Esophagus (tissue), 2 donors: ENCODE measurements at regions not wholly inside any gene's neighbourhood (a gene's known extent, or its start where the extent isn't known, plus 50 kb on each side); places are given as distances from the start of the nearest gene placed in this dataset.

ENCODE experiments used
- H3K27ac ChIP-seq, 2 donors: one replicate each; pipeline ENCODE4 v1.5.1; 2013; ENCODE audit warnings: low read depth in 2 of 2, mild to moderate bottlenecking in 2 of 2, inconsistent platforms in 1 of 2, low read length in 1 of 2, moderate library complexity in 1 of 2
- H3K27me3 ChIP-seq, 2 donors: one replicate each; pipeline ENCODE4 v1.6.1; 2013; ENCODE audit warnings: low read length in 2 of 2, control low read depth in 1 of 2, mild to moderate bottlenecking in 1 of 2; ENCODE audit not compliant: insufficient read depth in 2 of 2, control insufficient read depth in 1 of 2
- H3K36me3 ChIP-seq, 2 donors: one replicate each; pipeline ENCODE4 v1.6.1; 2013; ENCODE audit warnings: low read length in 1 of 2; ENCODE audit not compliant: control insufficient read depth in 2 of 2, insufficient read depth in 2 of 2
- H3K4me1 ChIP-seq, 2 donors: one replicate each; pipeline ENCODE4 v1.6.1; 2013; ENCODE audit warnings: low read length in 1 of 2; ENCODE audit not compliant: control insufficient read depth in 2 of 2, insufficient read depth in 2 of 2
- H3K4me3 ChIP-seq, 2 donors: one replicate each; pipeline ENCODE4 v1.5.1; 2013; ENCODE audit warnings: low read length in 2 of 2, mild to moderate bottlenecking in 2 of 2, low read depth in 1 of 2, moderate library complexity in 1 of 2
- H3K9me3 ChIP-seq, 2 donors: one replicate each; pipeline ENCODE4 v1.6.1; 2013; ENCODE audit warnings: mild to moderate bottlenecking in 2 of 2, low read depth in 1 of 2, low read length in 1 of 2, moderate library complexity in 1 of 2; ENCODE audit not compliant: control insufficient read depth in 2 of 2, insufficient read depth in 1 of 2
- whole genome bisulfite sequencing, 2 donors: extraction: QIAGEN DNeasy Blood & Tissue Kit; methylation state at CpG; one replicate each; pipeline ENCODE4 v1.1.7; 2013; 5-methylcytosine and 5-hydroxymethylcytosine counted together
- donor health status: healthy with polysubstance abuse.
- donor health status: Bipolar disorder and iron deficiency.

- no peaks in the 10 kb centered on the region for H3K9me3 ChIP-seq
- no peaks in the 10 kb centered on the region for H3K4me1 ChIP-seq
- no peak overlapping the region for H3K27ac ChIP-seq
- H3K27me3 ChIP-seq: no peaks in the 10 kb centered on the region
- no peaks in the 10 kb centered on the region for H3K36me3 ChIP-seq
- no peak overlapping the region for H3K4me3 ChIP-seq
- WGBS, 2 donors: 63 to 66% methylated on average over 3 of the region's 3 CpGs
These were observed 112.5 kb downstream of the FOXB1 start for GRCh38 chr15:60116456-60117089.

GRCh38 chr15:60118146-60118545 is 114.0 kb downstream of the FOXB1 start:
- WGBS, 2 donors: 54 to 55% methylated on average over 8 of the region's 8 CpGs
- no peaks in the 10 kb centered on the region for H3K27me3 ChIP-seq
- H3K4me3 ChIP-seq: no peak overlapping the region
- no peak overlapping the region for H3K27ac ChIP-seq
- H3K36me3 ChIP-seq: no peaks in the 10 kb centered on the region
- H3K9me3 ChIP-seq: no peaks in the 10 kb centered on the region
- no peaks in the 10 kb centered on the region for H3K4me1 ChIP-seq

DNA sequence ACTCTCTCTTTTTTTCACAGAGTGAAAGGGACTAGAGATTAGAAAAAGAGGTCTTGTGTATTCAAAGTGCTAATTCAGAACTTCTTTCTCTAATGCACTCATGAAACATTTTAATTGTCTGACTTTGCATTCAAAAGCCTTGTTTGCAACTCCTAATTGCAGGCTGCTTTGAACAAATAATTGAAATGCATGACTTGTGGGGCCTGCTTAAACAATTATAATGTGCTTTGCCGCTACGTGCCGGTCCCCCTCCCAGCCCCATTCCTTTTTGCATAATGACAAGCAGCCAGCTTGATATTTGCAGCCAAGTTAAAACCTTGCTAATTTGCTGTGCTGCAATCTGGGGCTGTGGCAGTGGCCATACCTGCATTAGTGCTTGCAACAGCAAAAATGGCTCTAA is 114.5 kb downstream of the FOXB1 start:
- no peaks in the 10 kb centered on the region for H3K36me3 ChIP-seq
- WGBS, 2 donors: 37 to 48% methylated on average over 3 of the region's 3 CpGs
- no peaks in the 10 kb centered on the region for H3K9me3 ChIP-seq
- H3K4me1 ChIP-seq: no peaks in the 10 kb centered on the region
- no peaks in the 10 kb centered on the region for H3K27me3 ChIP-seq
- no peak overlapping the region for H3K27ac ChIP-seq
- H3K4me3 ChIP-seq: no peak overlapping the region

GRCh38 chr15:60119101-60119500 is 115.0 kb downstream of the FOXB1 start:
- 60 to 68% methylated on average over 4 of the region's 4 CpGs for WGBS, 2 donors
- H3K27me3 ChIP-seq: no peaks in the 10 kb centered on the region

GRCh38 chr15:60120100-60120499 is 116.0 kb downstream of the FOXB1 start:
- WGBS, 2 donors: 48 to 55% methylated on average over 2 of the region's 2 CpGs
- Histone ChIP-seq H3K27ac (no peak overlapping the region), H3K27me3 (no peaks in the 10 kb centered on the region)

More at GRCh38 chr15:60119101-60119500, 115.0 kb downstream of the FOXB1 start:
- H3K9me3 ChIP-seq: no peaks in the 10 kb centered on the region
- no peak overlapping the region for H3K27ac ChIP-seq
- no peaks in the 10 kb centered on the region for H3K36me3 ChIP-seq
- H3K4me1 ChIP-seq: no peaks in the 10 kb centered on the region
- no peak overlapping the region for H3K4me3 ChIP-seq

GRCh38 chr15:60121845-60122244 is 117.7 kb downstream of the FOXB1 start:
- H3K9me3 ChIP-seq: no peaks in the 10 kb centered on the region
- no peaks in the 10 kb centered on the region for H3K27me3 ChIP-seq
- no peak overlapping the region for H3K4me3 ChIP-seq
- 84 to 85% methylated on average over 4 of the region's 4 CpGs for WGBS, 2 donors
- no peaks in the 10 kb centered on the region for H3K36me3 ChIP-seq
- no peak overlapping the region for H3K27ac ChIP-seq
- no peaks in the 10 kb centered on the region for H3K4me1 ChIP-seq

More at GRCh38 chr15:60120100-60120499, 116.0 kb downstream of the FOXB1 start:
- Histone ChIP-seq H3K36me3 (no peaks in the 10 kb centered on the region), H3K4me3 (no peak overlapping the region), H3K4me1 (no peaks in the 10 kb centered on the region), H3K9me3 (no peaks in the 10 kb centered on the region)

DNA sequence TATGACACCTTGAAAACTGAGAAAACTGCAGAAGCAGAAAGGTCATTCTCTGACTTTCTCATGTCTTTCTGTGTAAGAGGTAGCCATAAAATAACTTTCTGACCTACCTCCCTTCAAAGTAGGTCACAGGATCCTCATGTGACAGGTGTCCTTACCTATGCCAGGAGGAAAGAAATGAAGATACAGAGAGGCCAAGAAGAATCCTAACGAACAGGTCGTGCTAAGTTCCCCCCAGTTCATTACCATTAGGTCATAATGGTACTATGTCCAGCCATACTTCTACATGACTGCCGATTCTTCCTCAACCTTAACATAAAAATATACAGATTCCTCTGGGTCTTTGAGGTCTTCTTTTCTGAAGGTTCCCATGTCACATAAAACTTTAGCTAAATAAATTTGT is 118.6 kb downstream of the FOXB1 start:
- Histone ChIP-seq H3K27me3 (no peaks in the 10 kb centered on the region), H3K4me1 (no peaks in the 10 kb centered on the region), H3K27ac (no peak overlapping the region), H3K4me3 (no peak overlapping the region), H3K9me3 (no peaks in the 10 kb centered on the region), H3K36me3 (no peaks in the 10 kb centered on the region)
- WGBS, 2 donors: 95% methylated on average over 3 of the region's 3 CpGs

DNA sequence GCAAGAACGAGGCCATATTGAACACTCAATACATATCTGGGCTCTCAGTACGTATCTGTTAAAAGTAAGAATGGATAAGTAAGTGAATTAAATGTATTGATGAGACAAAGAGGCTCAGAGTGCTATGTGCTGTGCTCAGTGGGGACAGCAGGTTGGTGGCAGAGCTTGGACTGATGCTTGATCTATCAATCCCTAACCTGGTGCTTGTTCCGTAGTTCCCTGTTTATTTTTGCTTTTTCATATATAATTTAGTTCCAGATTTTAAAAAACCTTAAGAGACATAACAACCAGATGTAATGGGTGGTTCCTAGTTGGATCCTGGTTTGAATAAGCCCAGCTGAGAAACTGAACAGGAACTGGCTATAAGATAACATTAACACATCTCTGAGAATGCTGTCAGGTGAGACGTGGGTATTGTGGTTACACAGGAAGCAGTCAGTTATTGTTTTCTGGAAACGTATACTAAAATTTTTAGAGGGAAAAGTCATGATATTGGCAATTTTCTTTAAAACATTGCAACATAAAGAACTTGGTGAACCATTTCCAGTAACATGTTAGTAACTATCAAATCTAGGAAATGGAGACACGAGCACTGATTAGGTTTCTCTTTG is 120.5 kb downstream of the FOXB1 start:
- Histone ChIP-seq H3K27me3 (no peaks in the 10 kb centered on the region), H3K27ac (no peak overlapping the region), H3K4me1 (no peaks in the 10 kb centered on the region), H3K36me3 (no peaks in the 10 kb centered on the region), H3K4me3 (no peak overlapping the region), H3K9me3 (no peaks in the 10 kb centered on the region)
- 74 to 80% methylated on average over 6 of the region's 6 CpGs for WGBS, 2 donors

DNA sequence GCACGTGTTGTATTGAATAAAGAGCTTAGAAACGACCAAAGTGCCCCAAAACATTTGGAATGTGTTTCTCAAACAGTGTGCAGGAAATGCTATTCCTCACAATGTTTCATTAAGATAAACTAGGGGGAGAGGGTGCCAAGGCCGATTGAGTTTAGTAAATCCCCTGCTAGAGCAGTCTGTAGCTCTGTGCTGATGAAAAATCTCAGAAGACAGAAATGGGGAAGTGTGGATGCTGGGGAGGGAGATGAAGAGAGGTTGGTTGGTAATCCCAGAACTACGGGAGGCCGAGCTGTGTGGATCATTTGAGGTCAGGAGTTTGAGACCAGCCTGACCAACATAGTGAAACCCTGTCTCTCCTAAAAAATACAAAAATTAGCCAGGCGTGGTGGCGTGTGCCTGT is 121.2 kb downstream of the FOXB1 start:
- Histone ChIP-seq H3K4me1 (no peaks in the 10 kb centered on the region), H3K4me3 (no peak overlapping the region), H3K27me3 (no peaks in the 10 kb centered on the region), H3K9me3 (no peaks in the 10 kb centered on the region), H3K36me3 (no peaks in the 10 kb centered on the region), H3K27ac (no peak overlapping the region)
- WGBS, 2 donors: 65 to 70% methylated on average over 7 of the region's 7 CpGs

GRCh38 chr15:60126200-60126599 is 122.1 kb downstream of the FOXB1 start:
- no peaks in the 10 kb centered on the region for H3K4me1 ChIP-seq
- H3K27ac ChIP-seq: no peak overlapping the region
- no peaks in the 10 kb centered on the region for H3K27me3 ChIP-seq
- H3K4me3 ChIP-seq: no peak overlapping the region
- H3K9me3 ChIP-seq: no peaks in the 10 kb centered on the region
- 89 to 90% methylated on average over 4 of the region's 4 CpGs for WGBS, 2 donors
- H3K36me3 ChIP-seq: no peaks in the 10 kb centered on the region
